Activated CD4-positive, alpha-beta memory T cell treated with anti-CD3 and anti-CD28 coated beads for 36 hours (primary cell): ENCODE measurements at regions not wholly inside any gene's neighbourhood (a gene's known extent, or its start where the extent isn't known, plus 50 kb on each side); places are given as distances from the start of the nearest gene placed in this dataset.
"Not testable (repeated sequence)": the region's sequence is repeated elsewhere in the genome, so short reads cannot be mapped to it uniquely, and the experiment has no call there.

Source experiments
- CTCF ChIA-PET: fragments of 350-600 bp; sonication (Branson Sonifier 250); formaldehyde crosslinking; loops from one replicate; lab custom pipeline; 2021; ENCODE audit warnings: antibody characterized with exemption, inconsistent platforms; lab: Charles Lee
- POLR2A ChIA-PET: fragments of 350-600 bp; sonication (Branson Sonifier 250); formaldehyde crosslinking; loops from one replicate; lab custom pipeline; 2021; ENCODE audit warnings: antibody characterized with exemption; lab: Charles Lee
- DNase-seq: peaks from one replicate; pipeline ENCODE4 v3.0.0-alpha.2; 2020
- H3K27ac Mint-ChIP-seq: one replicate; pipeline ENCODE4 v1.8.0; 2021; ENCODE audit warnings: mixed read lengths
- H3K27me3 Mint-ChIP-seq: one replicate; pipeline ENCODE4 v1.8.0; 2021; ENCODE audit warnings: mixed read lengths
- H3K36me3 Mint-ChIP-seq: one replicate; pipeline ENCODE4 v1.8.0; 2021; ENCODE audit warnings: mixed read lengths
- H3K4me1 Mint-ChIP-seq: one replicate; pipeline ENCODE4 v1.8.0; 2021; ENCODE audit warnings: low read depth, mixed read lengths
- H3K4me3 Mint-ChIP-seq: one replicate; pipeline ENCODE4 v1.8.0; 2021; ENCODE audit warnings: mild to moderate bottlenecking, mixed read lengths
- H3K9me3 Mint-ChIP-seq: one replicate; pipeline ENCODE4 v1.8.0; 2021; ENCODE audit warnings: mixed read lengths
- intact Hi-C: fragments of 100-400 bp; cut with micrococcal nuclease; formaldehyde crosslinking; loops from one replicate; pipeline ENCODE4 v1.15.1; 2023

- no peaks in the 10 kb centered on the region for H3K36me3 Mint-ChIP-seq
- no peaks in the 10 kb centered on the region for H3K27me3 Mint-ChIP-seq
- DNase-seq: no peak
- H3K9me3 Mint-ChIP-seq: peaks cover 13% of the 10 kb centered on the region
- H3K4me1 Mint-ChIP-seq: no peaks in the 10 kb centered on the region
- no peak overlapping the region for H3K27ac Mint-ChIP-seq
- ChIA-PET CTCF (no interaction called here), POLR2A (no interaction called here)
- intact Hi-C loops: no loop called here
- H3K4me3 Mint-ChIP-seq: no peak overlapping the region
Measured at GRCh38 chrX:138037548-138037947, 471.6 kb downstream of the ZIC3 start.

- intact Hi-C loops: no loop called here
Measured at GRCh38 chrX:138057883-138058282, 492.0 kb downstream of the ZIC3 start.

GRCh38 chrX:138058931-138059330 is 493.0 kb downstream of the ZIC3 start:
- POLR2A ChIA-PET: no interaction called here
- Mint-ChIP-seq H3K4me1 (no peaks in the 10 kb centered on the region), H3K36me3 (no peaks in the 10 kb centered on the region), H3K9me3 (no peaks in the 10 kb centered on the region), H3K27me3 (no peaks in the 10 kb centered on the region), H3K4me3 (no peak overlapping the region), H3K27ac (no peak overlapping the region)
- CTCF ChIA-PET: no interaction called here
- intact Hi-C loops: no loop called here
- DNase-seq: no peak

More at GRCh38 chrX:138057883-138058282, 492.0 kb downstream of the ZIC3 start:
- Mint-ChIP-seq H3K9me3 (no peaks in the 10 kb centered on the region), H3K27ac (no peak overlapping the region), H3K4me3 (no peak overlapping the region), H3K4me1 (no peaks in the 10 kb centered on the region), H3K27me3 (no peaks in the 10 kb centered on the region), H3K36me3 (no peaks in the 10 kb centered on the region)
- DNase-seq: no peak
- ChIA-PET POLR2A (no interaction called here), CTCF (no interaction called here)

GRCh38 chrX:138067415-138067814 is 501.5 kb downstream of the ZIC3 start:
- H3K9me3 Mint-ChIP-seq: no peaks in the 10 kb centered on the region
- intact Hi-C loops: no loop called here
- DNase-seq: no peak
- H3K27me3 Mint-ChIP-seq: no peaks in the 10 kb centered on the region
- no peak overlapping the region for H3K27ac Mint-ChIP-seq
- H3K4me3 Mint-ChIP-seq: no peak overlapping the region
- POLR2A ChIA-PET: no interaction called here
- no peaks in the 10 kb centered on the region for H3K36me3 Mint-ChIP-seq
- CTCF ChIA-PET: no interaction called here
- no peaks in the 10 kb centered on the region for H3K4me1 Mint-ChIP-seq

GRCh38 chrX:138073626-138074025 is 507.7 kb downstream of the ZIC3 start:
- no peaks in the 10 kb centered on the region for H3K4me1 Mint-ChIP-seq
- intact Hi-C loops: no loop called here
- no peak for DNase-seq
- ChIA-PET CTCF (no interaction called here), POLR2A (no interaction called here)
- no peaks in the 10 kb centered on the region for H3K36me3 Mint-ChIP-seq
- no peak overlapping the region for H3K27ac Mint-ChIP-seq
- no peaks in the 10 kb centered on the region for H3K9me3 Mint-ChIP-seq
- H3K27me3 Mint-ChIP-seq: no peaks in the 10 kb centered on the region
- H3K4me3 Mint-ChIP-seq: no peak overlapping the region

- Mint-ChIP-seq H3K27ac (no peak overlapping the region), H3K27me3 (peaks cover 2% of the 10 kb centered on the region), H3K9me3 (no peaks in the 10 kb centered on the region), H3K36me3 (no peaks in the 10 kb centered on the region), H3K4me3 (no peak overlapping the region), H3K4me1 (no peaks in the 10 kb centered on the region)
- POLR2A ChIA-PET: no interaction called here
- DNase-seq: no peak
- intact Hi-C loops: no loop called here
- CTCF ChIA-PET: no interaction called here
Measured at GRCh38 chrX:138082251-138082650, 516.3 kb downstream of the ZIC3 start.

DNA sequence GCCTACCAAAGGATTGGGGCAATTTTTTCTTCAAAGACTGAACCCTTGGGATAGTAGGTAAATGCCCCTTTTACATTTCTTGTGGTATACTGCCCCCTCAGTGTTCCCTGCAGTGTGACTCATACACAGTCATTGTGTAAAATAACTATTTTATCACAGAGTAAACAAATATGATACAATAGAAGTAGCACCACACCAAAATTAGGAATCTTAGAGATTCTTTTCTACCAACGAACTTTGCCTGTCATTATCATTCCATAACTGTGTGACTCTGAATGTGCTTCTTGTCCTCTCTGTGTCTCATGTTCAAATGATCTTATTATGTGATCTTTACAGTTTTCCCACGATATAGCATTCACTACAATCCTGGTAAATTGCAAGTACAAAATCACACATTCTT is 517.0 kb downstream of the ZIC3 start:
- DNase-seq: no peak
- POLR2A ChIA-PET: no interaction called here
- Mint-ChIP-seq H3K4me3 (no peak overlapping the region), H3K4me1 (no peaks in the 10 kb centered on the region), H3K36me3 (no peaks in the 10 kb centered on the region), H3K9me3 (no peaks in the 10 kb centered on the region), H3K27me3 (peaks cover 2% of the 10 kb centered on the region), H3K27ac (no peak overlapping the region)
- CTCF ChIA-PET: no interaction called here
- intact Hi-C loops: no loop called here

- POLR2A ChIA-PET, H3K27me3 Mint-ChIP-seq, H3K4me3 Mint-ChIP-seq, DNase-seq, CTCF ChIA-PET, intact Hi-C loops, H3K36me3 Mint-ChIP-seq, H3K9me3 Mint-ChIP-seq, H3K27ac Mint-ChIP-seq, H3K4me1 Mint-ChIP-seq: not testable (repeated sequence)
Measured at GRCh38 chrX:138110910-138111309, 545.0 kb downstream of the ZIC3 start.

DNA sequence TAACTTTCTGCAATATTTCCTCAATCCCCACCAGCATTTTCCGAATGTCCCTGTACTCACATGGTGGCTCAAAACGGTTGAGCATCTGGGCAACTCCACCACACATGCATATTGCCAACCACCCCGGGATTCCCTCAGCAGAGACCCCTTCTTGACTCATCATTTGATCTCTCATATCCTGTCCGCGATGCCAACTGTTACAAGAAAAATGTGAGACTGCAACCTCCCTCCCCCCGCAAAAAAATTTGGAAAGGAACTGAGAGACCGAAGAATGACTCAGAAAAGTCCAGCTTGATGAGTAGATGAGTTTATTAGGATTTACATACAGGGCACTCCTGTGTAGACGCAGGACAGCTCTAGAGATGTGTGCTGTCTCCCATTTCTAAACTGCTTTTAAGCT is 561.4 kb downstream of the ZIC3 start:
- H3K27me3 Mint-ChIP-seq: no peaks in the 10 kb centered on the region
- no peaks in the 10 kb centered on the region for H3K4me1 Mint-ChIP-seq
- ChIA-PET CTCF (interaction anchor here (0.9 to 2.3 kb wide), 2 partner anchors 12 to 619 kb away, joined by 3 to 9 read pairs; no protein-coding TSS in a partner anchor), POLR2A (no interaction called here)
- no peak overlapping the region for H3K4me3 Mint-ChIP-seq
- no peak for DNase-seq
- intact Hi-C loops: no loop called here
- H3K27ac Mint-ChIP-seq: no peak overlapping the region
- H3K9me3 Mint-ChIP-seq: no peaks in the 10 kb centered on the region
- H3K36me3 Mint-ChIP-seq: no peaks in the 10 kb centered on the region

DNA sequence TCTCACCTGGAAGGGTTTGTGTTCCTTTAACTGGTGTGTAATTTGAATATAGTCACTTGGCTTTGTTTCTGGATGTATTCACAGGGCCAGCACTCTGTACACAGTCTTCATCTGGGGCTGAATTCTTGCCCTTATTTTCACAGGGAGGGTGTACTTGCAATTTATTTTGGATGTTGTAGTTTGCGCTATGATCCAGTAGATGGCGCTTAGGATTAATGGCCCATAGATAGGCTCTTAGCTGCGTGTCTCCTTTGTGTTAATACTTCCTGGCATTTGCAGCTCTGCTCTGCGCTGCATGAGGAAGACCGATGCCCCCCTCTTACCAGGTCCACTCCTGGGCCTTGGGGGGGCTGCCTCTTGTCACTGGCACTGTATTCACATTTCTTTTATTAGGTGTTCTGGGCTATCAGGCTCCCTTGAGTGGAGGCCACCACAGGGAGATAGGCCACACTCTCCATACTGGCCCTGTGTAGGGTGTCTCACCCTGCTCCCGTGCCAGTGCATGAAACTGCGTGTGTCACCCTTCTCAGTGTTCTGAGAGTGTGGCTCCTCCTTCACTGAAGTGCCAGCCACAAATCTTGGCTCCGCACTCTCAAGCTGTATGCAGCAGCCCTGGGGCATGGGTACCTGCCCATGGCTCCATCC is 562.2 kb downstream of the ZIC3 start:
- no peak for DNase-seq
- Mint-ChIP-seq H3K27ac (no peak overlapping the region), H3K9me3 (no peaks in the 10 kb centered on the region), H3K4me3 (no peak overlapping the region), H3K27me3 (no peaks in the 10 kb centered on the region), H3K36me3 (no peaks in the 10 kb centered on the region), H3K4me1 (no peaks in the 10 kb centered on the region)
- ChIA-PET POLR2A (no interaction called here), CTCF (interaction anchor here (0.6 to 2.3 kb wide), 3 partner anchors 43 to 1171 kb away, joined by 3 to 9 read pairs (median 3); no protein-coding TSS in a partner anchor)
- intact Hi-C loops: no loop called here

DNA sequence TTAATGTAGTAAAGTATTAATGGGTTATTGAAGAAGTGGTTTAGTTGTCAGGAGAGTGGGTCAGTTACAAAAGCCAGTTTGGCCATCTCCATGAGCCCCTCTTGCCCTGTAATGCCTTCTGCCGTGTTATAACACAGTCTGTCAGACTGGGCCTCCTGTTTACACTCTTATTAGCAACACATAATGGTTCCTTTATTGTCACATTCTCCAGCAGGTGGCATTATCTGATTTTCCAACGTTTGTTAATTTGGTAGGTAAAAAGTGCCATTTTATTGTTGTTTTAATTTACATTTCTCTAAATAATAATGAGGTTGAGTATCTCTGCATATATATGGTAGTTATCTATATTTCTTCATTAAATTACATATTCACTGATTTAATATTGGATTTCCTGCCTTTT is 560.8 kb downstream of the FGF13 start:
- no peaks in the 10 kb centered on the region for H3K36me3 Mint-ChIP-seq
- H3K4me3 Mint-ChIP-seq: no peak overlapping the region
- ChIA-PET CTCF (no interaction called here), POLR2A (no interaction called here)
- no peaks in the 10 kb centered on the region for H3K4me1 Mint-ChIP-seq
- no peak for DNase-seq
- no peak overlapping the region for H3K27ac Mint-ChIP-seq
- no peaks in the 10 kb centered on the region for H3K27me3 Mint-ChIP-seq
- no peaks in the 10 kb centered on the region for H3K9me3 Mint-ChIP-seq
- intact Hi-C loops: no loop called here

GRCh38 chrX:138157850-138158249 is 553.7 kb downstream of the FGF13 start:
- H3K36me3 Mint-ChIP-seq: no peaks in the 10 kb centered on the region
- H3K4me1 Mint-ChIP-seq: no peaks in the 10 kb centered on the region
- ChIA-PET POLR2A (no interaction called here), CTCF (no interaction called here)
- DNase-seq: no peak
- no peak overlapping the region for H3K27ac Mint-ChIP-seq
- H3K27me3 Mint-ChIP-seq: no peaks in the 10 kb centered on the region
- no peak overlapping the region for H3K4me3 Mint-ChIP-seq
- intact Hi-C loops: no loop called here
- no peaks in the 10 kb centered on the region for H3K9me3 Mint-ChIP-seq

- intact Hi-C loops: no loop called here
- no peaks in the 10 kb centered on the region for H3K9me3 Mint-ChIP-seq
- no peaks in the 10 kb centered on the region for H3K27me3 Mint-ChIP-seq
- POLR2A ChIA-PET: no interaction called here
- H3K36me3 Mint-ChIP-seq: no peaks in the 10 kb centered on the region
- DNase-seq: no peak
- no peaks in the 10 kb centered on the region for H3K4me1 Mint-ChIP-seq
- CTCF ChIA-PET: no interaction called here
- H3K27ac Mint-ChIP-seq: no peak overlapping the region
- no peak overlapping the region for H3K4me3 Mint-ChIP-seq
Measured at GRCh38 chrX:138191998-138192397, 519.5 kb downstream of the FGF13 start.
